22Rv1 (cell line): ENCODE measurements at regions not wholly inside any gene's neighbourhood (a gene's known extent, or its start where the extent isn't known, plus 50 kb on each side); places are given as distances from the start of the nearest gene placed in this dataset.

Experiments used
- H3K27ac ChIP-seq: fragments of 450-650 bp; 2 replicates; pipeline ENCODE4 v1.5.1; 2017
- ZFX ChIP-seq: fragments of 450-650 bp; IDR thresholded peaks from 2 replicates; pipeline ENCODE4 v1.6.1; 2017; ENCODE audit warnings: antibody characterized with exemption, borderline replicate concordance
- TF ChIP-seq, protein P1 (sequence below): fragments of 450-650 bp; IDR thresholded peaks from 2 replicates; pipeline ENCODE4 v1.5.1; 2017; ENCODE audit warnings: mild to moderate bottlenecking

DNA sequence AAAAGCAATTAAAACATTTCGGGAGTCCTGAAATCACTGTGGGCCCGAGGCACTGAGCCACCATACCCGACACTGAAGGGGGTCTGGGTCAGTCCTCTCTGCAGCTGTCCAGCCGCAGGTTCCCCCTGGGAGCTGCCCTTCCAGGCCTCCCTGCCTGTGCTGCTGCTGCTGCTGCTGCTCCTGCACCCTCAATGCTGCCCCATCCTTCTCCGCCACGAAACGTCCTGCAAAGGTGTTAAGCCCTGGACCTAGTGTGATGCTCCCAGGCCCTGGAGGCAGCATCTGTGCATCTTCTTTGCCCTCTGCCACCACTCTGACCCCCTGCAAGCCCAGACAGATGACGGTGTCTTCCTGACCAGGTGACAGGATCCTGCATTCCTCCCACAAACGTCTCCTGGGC lies 513.3 kb downstream of the NPHP4 start:
- TF ChIP-seq, protein P1, sequence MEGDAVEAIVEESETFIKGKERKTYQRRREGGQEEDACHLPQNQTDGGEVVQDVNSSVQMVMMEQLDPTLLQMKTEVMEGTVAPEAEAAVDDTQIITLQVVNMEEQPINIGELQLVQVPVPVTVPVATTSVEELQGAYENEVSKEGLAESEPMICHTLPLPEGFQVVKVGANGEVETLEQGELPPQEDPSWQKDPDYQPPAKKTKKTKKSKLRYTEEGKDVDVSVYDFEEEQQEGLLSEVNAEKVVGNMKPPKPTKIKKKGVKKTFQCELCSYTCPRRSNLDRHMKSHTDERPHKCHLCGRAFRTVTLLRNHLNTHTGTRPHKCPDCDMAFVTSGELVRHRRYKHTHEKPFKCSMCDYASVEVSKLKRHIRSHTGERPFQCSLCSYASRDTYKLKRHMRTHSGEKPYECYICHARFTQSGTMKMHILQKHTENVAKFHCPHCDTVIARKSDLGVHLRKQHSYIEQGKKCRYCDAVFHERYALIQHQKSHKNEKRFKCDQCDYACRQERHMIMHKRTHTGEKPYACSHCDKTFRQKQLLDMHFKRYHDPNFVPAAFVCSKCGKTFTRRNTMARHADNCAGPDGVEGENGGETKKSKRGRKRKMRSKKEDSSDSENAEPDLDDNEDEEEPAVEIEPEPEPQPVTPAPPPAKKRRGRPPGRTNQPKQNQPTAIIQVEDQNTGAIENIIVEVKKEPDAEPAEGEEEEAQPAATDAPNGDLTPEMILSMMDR = no peak
- no peak for TF ChIP-seq ZFX
- H3K27ac ChIP-seq = no peak overlapping the region

DNA sequence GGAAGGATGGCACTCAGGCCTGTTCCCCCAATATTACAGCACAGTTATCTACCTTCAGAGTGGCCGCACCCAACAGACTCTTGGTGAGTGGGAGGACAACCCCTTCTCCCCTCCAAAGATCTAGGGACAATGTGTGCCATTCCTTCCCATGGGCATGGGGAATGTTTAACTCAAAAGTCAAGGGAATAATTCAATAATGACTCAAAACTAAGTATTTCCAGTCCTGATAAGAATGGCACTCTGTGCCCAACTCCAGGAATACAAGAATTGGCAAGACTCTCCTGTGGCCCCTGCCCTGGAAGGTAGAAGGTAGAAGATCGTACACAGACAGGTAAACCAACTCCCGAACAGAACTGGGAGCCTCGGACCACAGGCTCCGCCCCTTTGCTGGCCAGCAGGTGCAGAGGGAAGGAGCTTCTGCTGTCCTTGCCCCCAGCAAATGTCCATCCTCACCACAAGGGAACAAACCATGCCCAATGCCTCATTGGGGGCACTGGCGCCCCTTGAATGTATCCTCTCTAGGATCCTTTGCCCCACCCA lies 514.0 kb downstream of the NPHP4 start:
- no peak for TF ChIP-seq ZFX
- TF ChIP-seq, protein P1 = no peak
- H3K27ac ChIP-seq = no peak overlapping the region

DNA sequence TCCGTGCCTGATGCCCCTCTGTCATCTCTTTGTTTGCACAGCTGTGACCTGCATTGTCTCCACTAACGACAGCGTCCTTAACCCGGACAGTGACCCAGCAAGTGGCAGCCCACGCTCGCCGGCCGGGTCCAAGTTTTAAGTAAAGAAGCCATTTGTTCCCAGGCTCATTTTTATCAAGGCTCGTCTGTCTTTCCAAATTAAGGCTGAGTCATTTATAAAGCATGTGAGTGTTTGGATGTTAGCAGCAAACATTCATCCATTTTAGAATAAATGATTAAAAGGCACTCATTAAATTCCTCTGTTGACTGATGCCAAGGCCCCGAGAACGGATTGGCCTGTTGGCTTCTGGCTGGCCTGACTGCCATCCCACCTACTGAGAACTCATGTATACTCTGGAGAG lies 514.5 kb downstream of the NPHP4 start:
- no peak for TF ChIP-seq ZFX
- TF ChIP-seq, protein P1 = no peak
- H3K27ac ChIP-seq = no peak overlapping the region

DNA sequence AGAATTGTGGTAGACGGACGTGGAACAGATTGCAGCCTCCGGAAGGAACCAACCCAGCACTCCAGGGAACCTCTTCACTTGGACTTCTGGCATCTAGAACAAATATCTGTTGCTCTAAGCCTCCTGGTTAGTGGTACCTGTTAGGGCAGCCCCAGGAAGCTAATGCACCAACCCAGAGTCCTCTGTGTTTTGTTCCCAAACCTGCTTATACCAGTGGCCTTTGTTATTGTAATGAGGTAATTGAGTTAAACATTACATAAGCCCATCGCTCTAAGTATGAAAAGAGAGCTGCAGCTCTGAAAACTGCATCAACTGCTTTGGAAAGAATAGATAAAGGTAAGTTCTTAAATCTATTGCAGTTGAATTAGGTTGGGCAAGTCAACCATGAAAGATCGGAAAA lies 516.7 kb downstream of the NPHP4 start:
- TF ChIP-seq, protein P1 = no peak
- no peak for TF ChIP-seq ZFX
- H3K27ac ChIP-seq = no peak overlapping the region

DNA sequence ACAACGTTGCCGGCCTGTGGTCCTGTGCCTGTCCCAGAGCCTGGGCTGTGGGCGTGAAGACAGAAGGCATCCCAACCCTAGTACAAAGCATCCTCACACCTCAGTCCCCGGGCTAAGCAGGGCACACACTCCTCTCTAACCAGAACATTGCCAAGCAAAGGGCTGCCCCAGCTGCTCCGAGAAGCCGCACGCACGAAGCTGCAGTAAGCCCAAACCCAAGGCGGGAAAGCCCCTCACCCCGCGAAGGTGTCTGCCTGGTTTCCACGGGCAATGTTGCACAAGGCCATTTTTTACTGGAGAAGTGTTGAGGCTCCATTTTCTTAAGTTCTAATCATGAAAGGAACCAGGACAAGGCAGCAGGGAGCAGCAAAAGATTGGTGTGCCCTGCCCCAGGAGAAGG lies 519.0 kb downstream of the NPHP4 start:
- TF ChIP-seq, protein P1 = no peak
- TF ChIP-seq ZFX = no peak
- H3K27ac ChIP-seq = no peak overlapping the region

DNA sequence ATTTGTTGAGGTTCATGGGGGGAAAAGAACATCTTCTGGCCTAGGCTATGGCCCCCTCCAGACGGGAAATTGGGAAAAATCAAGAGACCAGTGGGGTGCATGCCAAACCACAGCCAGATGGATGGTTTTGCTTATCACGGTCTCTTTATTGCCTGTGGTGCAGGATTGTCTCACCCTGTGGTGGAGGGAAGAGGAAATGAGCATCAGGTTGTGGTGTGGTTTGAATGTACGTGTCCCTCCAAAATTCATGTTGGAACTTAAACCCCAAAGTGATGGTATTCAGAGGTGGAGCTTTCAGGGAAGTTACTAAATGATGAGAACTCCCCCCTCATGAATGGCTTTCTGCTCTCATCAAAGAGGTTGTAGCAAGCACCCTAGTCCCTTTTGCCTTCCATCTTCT lies 525.7 kb downstream of the NPHP4 start:
- H3K27ac ChIP-seq = no peak overlapping the region
- TF ChIP-seq, protein P1 = no peak
- TF ChIP-seq ZFX = no peak

DNA sequence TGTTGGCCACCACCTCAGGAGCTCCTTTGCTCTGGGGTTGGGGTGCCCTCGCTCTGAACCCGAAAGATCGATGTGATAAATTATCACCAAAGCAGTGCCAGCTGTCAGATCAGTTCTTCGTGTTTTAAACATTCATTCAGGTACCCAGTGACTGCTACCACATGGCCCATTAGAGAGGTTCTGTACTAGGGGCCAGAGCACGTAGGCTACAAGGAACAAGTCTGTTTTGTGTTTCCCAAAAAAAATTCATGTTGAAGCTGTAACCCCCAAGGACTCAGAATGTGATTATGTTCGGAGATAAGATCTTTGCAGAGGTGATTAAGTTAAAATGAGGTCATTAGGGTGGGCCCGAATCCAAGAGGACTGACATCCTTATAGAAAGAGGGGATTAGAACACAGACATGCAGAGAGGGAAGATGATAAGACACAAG lies 526.9 kb downstream of the NPHP4 start:
- no peak overlapping the region for H3K27ac ChIP-seq
- no peak for TF ChIP-seq ZFX
- TF ChIP-seq, protein P1 = no peak
